Spleen (tissue), 7 donors: ENCODE measurements at regions not wholly inside any gene's neighbourhood (a gene's known extent, or its start where the extent isn't known, plus 50 kb on each side); places are given as distances from the start of the nearest gene placed in this dataset.

Source experiments
- CTCF ChIP-seq, 11 experiments: fragments of 200-600 bp in 7 of 11; fragments of 450-650 bp in 4 of 11; sonication (generic) in 4 of 11; IDR thresholded peaks in 8 of 11; conservative IDR thresholded peaks in 3 of 11; 1 replicate in 7 of 11; 2 replicates in 4 of 11; pipeline versions ENCODE4 v1.4.0 to v1.8.0; 2016 to 2021; ENCODE audit warnings: antibody characterized with exemption in 11 of 11, inconsistent platforms in 4 of 11, mild to moderate bottlenecking in 1 of 11
- POLR2A ChIP-seq, 3 donors: fragments of 450-650 bp; IDR thresholded peaks; one replicate each; pipeline ENCODE4 v1.5.1; 2017; ENCODE audit warnings: antibody characterized with exemption in 3 of 3, mild to moderate bottlenecking in 1 of 3
- POLR2AphosphoS5 ChIP-seq, 3 donors: sonication (generic); formaldehyde crosslinking; IDR thresholded peaks; one replicate each; pipeline ENCODE4 v1.5.1; 2017; ENCODE audit warnings: antibody characterized with exemption in 3 of 3
- donor health status: DM: no; HTN: no; CAD: no; lungs with moderate emphysema.
- donor health status: DM: no; HTN: no; CAD: no.
- donor health status: DM: no; HTN: no; CAD: no.

- no peak for TF ChIP-seq CTCF (IDR thresholded peaks at IDR 0.05 in 8 of 11, conservative IDR thresholded peaks at IDR 0.05 in 3 of 11)
- TF ChIP-seq POLR2A (IDR thresholded peaks at IDR 0.05) = no peak
- no peak for TF ChIP-seq POLR2AphosphoS5 (IDR thresholded peaks at IDR 0.05)
Observed at GRCh38 chr14:85071447-85071846, 458.5 kb upstream of the FLRT2 start.
